ENCODE measurements at regions not wholly inside any gene's neighbourhood (a gene's known extent, or its start where the extent isn't known, plus 50 kb on each side); places are given as distances from the start of the nearest gene placed in this dataset.

DNA sequence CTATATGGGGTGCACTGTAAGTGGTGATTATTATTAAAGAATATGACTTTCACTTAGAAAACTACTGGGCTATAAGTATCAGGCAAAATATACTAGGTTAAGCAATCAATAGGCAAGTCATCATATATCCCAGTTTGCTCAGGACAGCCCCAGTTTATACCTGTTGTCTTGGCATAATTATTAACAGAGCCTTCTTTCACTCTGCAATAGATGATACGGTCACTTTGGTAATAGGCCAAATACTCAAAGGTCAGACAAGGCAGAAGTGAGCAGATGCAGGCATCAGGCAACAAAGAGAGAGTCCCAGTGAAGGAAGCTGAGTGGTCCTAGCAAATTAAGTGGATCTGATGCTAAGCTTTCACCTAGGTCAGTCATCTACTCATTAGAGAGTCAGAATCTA lies 599.9 kb downstream of the LMO4 start:
- no peak overlapping the region for H3K27ac ChIP-seq
- TF ChIP-seq, protein P1, sequence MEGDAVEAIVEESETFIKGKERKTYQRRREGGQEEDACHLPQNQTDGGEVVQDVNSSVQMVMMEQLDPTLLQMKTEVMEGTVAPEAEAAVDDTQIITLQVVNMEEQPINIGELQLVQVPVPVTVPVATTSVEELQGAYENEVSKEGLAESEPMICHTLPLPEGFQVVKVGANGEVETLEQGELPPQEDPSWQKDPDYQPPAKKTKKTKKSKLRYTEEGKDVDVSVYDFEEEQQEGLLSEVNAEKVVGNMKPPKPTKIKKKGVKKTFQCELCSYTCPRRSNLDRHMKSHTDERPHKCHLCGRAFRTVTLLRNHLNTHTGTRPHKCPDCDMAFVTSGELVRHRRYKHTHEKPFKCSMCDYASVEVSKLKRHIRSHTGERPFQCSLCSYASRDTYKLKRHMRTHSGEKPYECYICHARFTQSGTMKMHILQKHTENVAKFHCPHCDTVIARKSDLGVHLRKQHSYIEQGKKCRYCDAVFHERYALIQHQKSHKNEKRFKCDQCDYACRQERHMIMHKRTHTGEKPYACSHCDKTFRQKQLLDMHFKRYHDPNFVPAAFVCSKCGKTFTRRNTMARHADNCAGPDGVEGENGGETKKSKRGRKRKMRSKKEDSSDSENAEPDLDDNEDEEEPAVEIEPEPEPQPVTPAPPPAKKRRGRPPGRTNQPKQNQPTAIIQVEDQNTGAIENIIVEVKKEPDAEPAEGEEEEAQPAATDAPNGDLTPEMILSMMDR (conservative IDR thresholded peaks at IDR 0.05), result no peak

DNA sequence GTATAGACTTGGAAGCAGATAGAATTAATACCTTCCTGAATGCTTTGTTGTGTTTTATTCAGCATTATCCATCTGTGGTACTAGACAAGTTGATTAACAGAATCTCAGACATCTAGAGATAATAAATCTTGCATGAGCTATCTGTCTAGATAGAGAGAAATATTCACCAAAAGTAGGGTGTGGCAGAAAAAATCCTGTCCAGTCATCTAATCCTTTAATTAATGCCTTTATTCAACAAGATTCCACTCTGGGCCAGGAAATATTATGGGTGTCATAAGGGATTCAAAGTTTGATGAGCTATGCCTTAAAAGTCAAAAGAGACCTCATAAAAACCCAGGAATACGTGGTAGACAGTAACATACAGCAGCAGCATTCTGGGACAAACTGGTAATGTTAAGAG lies 601.2 kb downstream of the LMO4 start:
- TF ChIP-seq, protein P1 (conservative IDR thresholded peaks at IDR 0.05), result no peak
- no peak overlapping the region for H3K27ac ChIP-seq

DNA sequence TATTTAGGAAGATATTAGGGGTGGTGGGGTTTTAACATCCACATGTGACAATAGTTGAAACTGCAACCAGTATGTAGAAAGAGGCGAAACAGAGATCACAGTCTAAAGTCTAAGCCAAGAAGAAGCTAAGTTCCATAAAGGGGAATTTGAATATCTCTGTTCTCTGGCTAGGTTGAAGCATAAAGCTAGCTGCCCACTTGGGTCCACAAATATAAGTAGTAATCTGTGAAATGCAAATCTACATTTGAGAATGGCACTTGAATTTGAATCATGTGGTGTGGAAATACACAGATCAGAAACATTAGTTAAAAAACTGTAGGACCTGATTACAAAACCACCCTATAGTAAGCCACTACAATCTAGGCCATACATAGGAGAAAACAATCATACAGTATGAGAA lies 602.1 kb downstream of the LMO4 start:
- H3K27ac ChIP-seq, result no peak overlapping the region
- TF ChIP-seq, protein P1 (conservative IDR thresholded peaks at IDR 0.05), result no peak

DNA sequence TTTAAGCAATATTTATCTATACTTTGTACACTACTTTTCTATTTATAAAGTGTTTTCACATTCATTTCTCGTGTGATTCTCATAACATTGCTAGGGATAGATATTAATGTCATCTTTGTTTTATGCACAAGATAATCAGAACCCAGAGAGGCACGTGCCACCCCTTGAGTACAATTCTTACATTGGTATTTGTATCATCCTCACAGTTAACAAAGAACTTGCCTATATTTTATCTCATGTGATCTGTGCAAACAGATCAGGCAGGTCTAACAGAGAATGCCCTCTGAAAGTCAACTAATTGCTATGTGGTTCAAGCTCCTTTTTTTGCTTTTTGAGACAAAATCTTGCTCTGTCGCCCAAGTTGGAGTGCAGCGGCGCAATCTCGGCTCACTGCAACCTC lies 604.5 kb downstream of the LMO4 start:
- no peak overlapping the region for H3K27ac ChIP-seq
- TF ChIP-seq, protein P1 (conservative IDR thresholded peaks at IDR 0.05), result no peak

DNA sequence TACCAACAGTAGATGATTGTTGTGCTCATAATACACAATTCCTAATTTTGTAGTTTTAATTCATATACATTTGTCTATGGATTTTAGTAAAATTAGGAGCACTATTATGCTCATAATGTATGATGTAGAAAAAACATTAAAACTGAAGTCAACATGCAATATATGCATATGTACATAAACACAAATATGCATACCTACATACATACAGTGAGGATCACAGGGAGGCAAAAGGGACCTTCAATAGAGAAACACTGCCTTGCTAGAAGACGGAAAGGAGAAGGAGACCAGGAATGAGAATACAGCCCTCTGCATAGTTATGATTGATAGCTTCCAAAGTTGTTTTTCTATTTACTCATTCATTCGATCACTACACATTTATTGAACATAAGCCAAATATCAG lies 606.5 kb downstream of the LMO4 start:
- no peak overlapping the region for H3K27ac ChIP-seq
- TF ChIP-seq, protein P1 (conservative IDR thresholded peaks at IDR 0.05), result no peak

DNA sequence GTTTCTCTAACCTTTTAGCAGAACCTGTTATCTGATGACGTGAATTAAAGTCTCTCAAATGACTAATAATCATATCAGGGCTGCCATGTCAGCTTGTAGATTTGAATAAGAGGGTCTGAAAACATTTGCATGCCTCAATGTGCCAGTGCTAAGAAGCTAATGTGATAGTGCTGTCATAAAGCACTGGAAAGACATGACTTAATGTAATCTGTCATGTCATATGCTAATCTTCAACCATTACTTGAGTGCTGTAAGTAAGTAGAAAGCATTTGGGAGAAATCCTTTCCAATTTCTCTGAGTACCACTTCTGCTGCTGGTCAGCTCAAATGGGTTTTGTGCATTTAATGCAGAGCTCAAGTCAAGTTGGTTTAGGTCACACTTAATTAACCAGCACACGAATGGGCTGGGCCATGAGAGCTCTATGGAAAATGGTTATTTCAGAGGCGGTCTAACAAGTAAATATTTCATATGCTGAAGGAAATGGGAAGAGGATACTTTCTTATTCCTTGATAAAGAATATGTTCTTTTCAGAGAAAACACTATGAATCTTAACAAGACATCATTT lies 609.2 kb downstream of the LMO4 start:
- no peak overlapping the region for H3K27ac ChIP-seq
- TF ChIP-seq, protein P1 (conservative IDR thresholded peaks at IDR 0.05), result no peak

DNA sequence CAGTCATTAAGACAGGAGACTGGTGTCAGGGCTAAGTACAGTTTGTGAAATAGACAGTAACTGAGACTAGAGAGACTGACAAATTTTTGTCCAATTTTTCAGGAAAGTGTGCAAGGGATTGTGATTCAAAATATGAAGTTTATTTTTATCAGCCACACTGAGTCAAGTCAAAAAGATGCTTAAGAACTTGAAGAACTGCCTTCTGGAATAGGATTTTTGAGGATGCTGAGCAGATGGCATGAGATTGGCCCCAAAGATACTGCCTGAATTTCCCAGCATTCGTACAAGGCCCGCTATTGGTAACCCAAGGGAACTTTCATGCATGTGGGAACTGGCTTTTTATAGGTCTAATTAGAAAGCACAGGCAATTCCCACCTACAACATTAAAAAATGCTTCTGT lies 610.0 kb downstream of the LMO4 start:
- no peak overlapping the region for H3K27ac ChIP-seq
- TF ChIP-seq, protein P1 (conservative IDR thresholded peaks at IDR 0.05), result no peak
